Panc1 (cell line): ENCODE measurements at regions not wholly inside any gene's neighbourhood (a gene's known extent, or its start where the extent isn't known, plus 50 kb on each side); places are given as distances from the start of the nearest gene placed in this dataset.

Source experiments
- SIN3A ChIP-seq: IDR thresholded peaks from 2 replicates; pipeline ENCODE4 v1.6.1; 2012; ENCODE audit warnings: low read depth, mild to moderate bottlenecking, low read length, moderate library complexity, borderline replicate concordance; ENCODE audit not compliant: insufficient read depth
- TCF7L2 ChIP-seq: IDR thresholded peaks from 2 replicates; pipeline ENCODE4 v1.6.1; 2011; ENCODE audit warnings: mild to moderate bottlenecking, low read depth, low read length, inconsistent platforms
- TF ChIP-seq, protein P1 (sequence below): fragments of 450-650 bp; IDR thresholded peaks from 2 replicates; pipeline ENCODE4 v1.5.1; 2017; ENCODE audit warnings: mild to moderate bottlenecking

DNA sequence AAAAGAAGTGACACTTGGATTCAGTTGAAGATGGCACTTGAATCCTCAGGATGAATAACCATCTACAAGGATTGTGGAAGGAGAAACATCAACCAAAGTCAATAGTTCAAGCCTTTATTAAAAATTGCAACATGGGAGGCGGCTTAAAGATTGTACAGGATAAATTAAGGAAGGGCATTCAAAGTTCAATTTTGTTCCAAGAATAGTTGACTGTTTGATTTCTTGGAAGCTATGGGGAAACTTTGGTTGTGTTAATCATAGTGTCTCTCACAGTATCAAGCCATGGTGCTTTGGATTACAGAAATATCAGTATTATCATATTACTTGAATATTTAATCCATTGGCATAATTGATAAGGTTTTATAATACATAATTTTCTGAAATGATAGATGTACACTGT lies 1844.3 kb downstream of the MAT2B start:
- TF ChIP-seq, protein P1, sequence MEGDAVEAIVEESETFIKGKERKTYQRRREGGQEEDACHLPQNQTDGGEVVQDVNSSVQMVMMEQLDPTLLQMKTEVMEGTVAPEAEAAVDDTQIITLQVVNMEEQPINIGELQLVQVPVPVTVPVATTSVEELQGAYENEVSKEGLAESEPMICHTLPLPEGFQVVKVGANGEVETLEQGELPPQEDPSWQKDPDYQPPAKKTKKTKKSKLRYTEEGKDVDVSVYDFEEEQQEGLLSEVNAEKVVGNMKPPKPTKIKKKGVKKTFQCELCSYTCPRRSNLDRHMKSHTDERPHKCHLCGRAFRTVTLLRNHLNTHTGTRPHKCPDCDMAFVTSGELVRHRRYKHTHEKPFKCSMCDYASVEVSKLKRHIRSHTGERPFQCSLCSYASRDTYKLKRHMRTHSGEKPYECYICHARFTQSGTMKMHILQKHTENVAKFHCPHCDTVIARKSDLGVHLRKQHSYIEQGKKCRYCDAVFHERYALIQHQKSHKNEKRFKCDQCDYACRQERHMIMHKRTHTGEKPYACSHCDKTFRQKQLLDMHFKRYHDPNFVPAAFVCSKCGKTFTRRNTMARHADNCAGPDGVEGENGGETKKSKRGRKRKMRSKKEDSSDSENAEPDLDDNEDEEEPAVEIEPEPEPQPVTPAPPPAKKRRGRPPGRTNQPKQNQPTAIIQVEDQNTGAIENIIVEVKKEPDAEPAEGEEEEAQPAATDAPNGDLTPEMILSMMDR = no peak
- TF ChIP-seq SIN3A (no peak), TCF7L2 (no peak)
